ENCODE measurements at regions not wholly inside any gene's neighbourhood (a gene's known extent, or its start where the extent isn't known, plus 50 kb on each side); places are given as distances from the start of the nearest gene placed in this dataset.

DNA sequence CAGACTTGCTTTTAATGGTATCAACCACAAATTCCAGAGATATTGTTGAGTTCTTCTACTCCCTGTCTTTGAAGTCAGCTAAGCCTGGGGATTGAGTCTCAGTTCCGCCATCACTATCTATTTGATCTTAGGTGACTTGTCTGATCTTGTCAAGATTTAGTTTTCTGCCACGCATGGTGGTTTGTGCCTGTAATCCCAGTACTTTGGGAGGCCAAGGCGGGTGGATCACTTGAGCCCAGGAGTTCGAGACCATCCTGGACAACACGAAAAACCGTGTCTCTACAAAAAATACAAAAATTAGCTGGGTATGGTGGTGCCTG is 376.9 kb downstream of the FGF9 start:
- TF ChIP-seq, protein P1, sequence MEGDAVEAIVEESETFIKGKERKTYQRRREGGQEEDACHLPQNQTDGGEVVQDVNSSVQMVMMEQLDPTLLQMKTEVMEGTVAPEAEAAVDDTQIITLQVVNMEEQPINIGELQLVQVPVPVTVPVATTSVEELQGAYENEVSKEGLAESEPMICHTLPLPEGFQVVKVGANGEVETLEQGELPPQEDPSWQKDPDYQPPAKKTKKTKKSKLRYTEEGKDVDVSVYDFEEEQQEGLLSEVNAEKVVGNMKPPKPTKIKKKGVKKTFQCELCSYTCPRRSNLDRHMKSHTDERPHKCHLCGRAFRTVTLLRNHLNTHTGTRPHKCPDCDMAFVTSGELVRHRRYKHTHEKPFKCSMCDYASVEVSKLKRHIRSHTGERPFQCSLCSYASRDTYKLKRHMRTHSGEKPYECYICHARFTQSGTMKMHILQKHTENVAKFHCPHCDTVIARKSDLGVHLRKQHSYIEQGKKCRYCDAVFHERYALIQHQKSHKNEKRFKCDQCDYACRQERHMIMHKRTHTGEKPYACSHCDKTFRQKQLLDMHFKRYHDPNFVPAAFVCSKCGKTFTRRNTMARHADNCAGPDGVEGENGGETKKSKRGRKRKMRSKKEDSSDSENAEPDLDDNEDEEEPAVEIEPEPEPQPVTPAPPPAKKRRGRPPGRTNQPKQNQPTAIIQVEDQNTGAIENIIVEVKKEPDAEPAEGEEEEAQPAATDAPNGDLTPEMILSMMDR (conservative IDR thresholded peaks at IDR 0.05; ENCODE audit: low read depth, low read length) = no peak
- no peak for DNase-seq (ENCODE audit: low read depth)
- no peak overlapping the region for H3K4me3 ChIP-seq (ENCODE audit: low read length)

GRCh38 chr13:22049384-22049783 is 378.5 kb downstream of the FGF9 start:
- no peak for DNase-seq (ENCODE audit: low read depth)
- TF ChIP-seq, protein P1 (conservative IDR thresholded peaks at IDR 0.05; ENCODE audit: low read depth, low read length) = no peak
- no peak overlapping the region for H3K4me3 ChIP-seq (ENCODE audit: low read length)

DNA sequence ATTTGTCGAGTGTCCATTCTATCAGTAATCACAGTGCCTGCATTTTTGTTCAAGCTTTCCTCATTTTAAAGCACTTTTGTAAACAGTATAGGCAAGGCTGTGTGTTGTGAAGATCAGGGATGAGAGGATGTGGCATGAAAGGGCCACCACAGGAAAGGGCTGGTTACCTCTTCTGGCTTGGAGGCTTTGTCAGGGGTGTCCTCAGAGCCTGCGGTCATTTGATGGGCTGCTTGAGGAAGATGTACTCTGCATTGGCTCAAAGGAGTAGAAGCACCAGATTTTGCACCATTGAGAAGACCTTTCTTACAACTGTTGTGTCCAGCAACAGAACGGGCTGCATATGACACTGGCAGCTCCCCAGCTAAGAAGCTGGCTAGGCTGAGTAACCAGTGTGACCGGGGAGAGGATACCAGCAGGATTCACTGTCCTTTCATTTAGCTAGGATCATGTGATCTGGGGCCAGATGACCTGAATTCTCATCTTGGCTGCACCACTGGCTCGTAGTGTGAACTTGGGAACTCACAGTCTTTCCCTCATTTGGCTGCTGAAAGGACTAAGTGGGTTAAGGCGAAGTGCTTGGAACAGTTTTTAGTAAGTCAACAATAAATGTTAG is 380.2 kb downstream of the FGF9 start:
- no peak overlapping the region for H3K4me3 ChIP-seq (ENCODE audit: low read length)
- TF ChIP-seq, protein P1 (conservative IDR thresholded peaks at IDR 0.05; ENCODE audit: low read depth, low read length) = no peak
- DNase-seq (ENCODE audit: low read depth) = no peak

GRCh38 chr13:22053053-22053452 is 382.2 kb downstream of the FGF9 start:
- no peak for DNase-seq (ENCODE audit: low read depth)
- TF ChIP-seq, protein P1 (conservative IDR thresholded peaks at IDR 0.05; ENCODE audit: low read depth, low read length) = no peak
- no peak overlapping the region for H3K4me3 ChIP-seq (ENCODE audit: low read length)

GRCh38 chr13:22055259-22055658 is 384.4 kb downstream of the FGF9 start:
- no peak for DNase-seq (ENCODE audit: low read depth)
- H3K4me3 ChIP-seq (ENCODE audit: low read length) = no peak overlapping the region
- TF ChIP-seq, protein P1 (conservative IDR thresholded peaks at IDR 0.05; ENCODE audit: low read depth, low read length) = no peak

DNA sequence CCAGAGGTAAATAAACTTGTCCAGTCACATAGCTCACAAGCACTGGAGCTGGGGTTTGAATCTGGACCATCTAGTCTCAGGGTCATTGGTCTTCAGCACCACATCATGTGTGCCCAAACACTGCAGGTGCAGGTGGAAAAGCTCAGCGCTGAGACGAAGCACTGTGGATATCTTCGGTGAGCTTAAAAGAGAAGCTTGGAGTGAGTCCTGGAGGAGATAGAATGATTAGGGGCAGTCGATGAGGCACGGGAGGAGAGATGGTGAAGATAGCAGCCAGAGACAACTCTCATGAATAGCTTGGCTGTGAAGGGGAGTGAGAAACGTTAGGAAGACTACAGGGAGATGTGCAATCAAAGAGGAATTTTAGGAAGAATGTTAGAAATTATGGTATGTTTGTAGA is 389.3 kb downstream of the FGF9 start:
- TF ChIP-seq, protein P1 (conservative IDR thresholded peaks at IDR 0.05; ENCODE audit: low read depth, low read length) = no peak
- DNase-seq (ENCODE audit: low read depth) = no peak

DNA sequence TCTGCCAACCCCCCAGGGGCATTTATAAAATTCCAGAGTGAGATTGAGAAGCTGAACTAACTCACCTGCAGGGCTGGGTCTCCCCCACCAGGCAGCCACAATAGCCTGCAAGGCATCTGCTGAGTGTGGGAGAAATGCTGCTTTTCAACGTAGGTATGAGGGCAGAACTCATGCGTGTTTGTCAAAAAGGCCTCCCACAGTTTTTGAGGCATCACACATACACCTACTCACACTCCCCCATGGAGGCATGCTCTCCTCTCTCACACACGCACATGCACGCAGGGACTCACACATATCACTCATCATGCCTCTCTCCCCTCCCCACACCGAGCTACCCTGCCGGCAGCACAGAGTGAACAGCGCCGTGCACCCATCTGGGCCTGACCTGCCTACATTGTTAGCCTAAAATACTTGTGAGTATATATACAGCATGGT is 390.5 kb downstream of the FGF9 start:
- TF ChIP-seq, protein P1 (conservative IDR thresholded peaks at IDR 0.05; ENCODE audit: low read depth, low read length) = no peak
- DNase-seq (ENCODE audit: low read depth) = no peak
- H3K4me3 ChIP-seq (ENCODE audit: low read length) = no peak overlapping the region

More for the DNA sequence above, 389.3 kb downstream of the FGF9 start:
- no peak overlapping the region for H3K4me3 ChIP-seq (ENCODE audit: low read length)

All from retinal pigment epithelial cell (primary cell).